ENCODE measurements at regions not wholly inside any gene's neighbourhood (a gene's known extent, or its start where the extent isn't known, plus 50 kb on each side); places are given as distances from the start of the nearest gene placed in this dataset.
"Not testable (repeated sequence)": the region's sequence is repeated elsewhere in the genome, so short reads cannot be mapped to it uniquely, and the experiment has no call there.

DNA sequence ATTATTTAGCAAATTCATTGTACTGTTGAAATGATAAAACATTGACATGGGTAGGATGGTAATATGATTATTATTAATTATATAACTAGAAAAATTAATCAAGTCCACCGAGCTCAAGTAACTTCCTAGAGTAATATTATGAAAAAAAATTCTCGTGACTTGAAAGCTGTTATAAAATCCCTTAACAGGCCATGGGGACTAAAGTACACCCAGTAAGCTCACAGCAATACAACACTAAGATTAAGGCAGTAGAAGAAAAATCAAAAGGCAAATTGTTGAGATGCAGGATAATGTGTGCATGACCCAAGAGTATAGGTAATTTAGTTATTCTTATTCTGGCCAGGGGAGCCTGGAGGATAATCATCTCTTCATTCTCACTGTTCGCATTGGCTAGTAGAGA is 162.6 kb upstream of the LRIG3 start:
- DNase-seq (ENCODE audit: low read depth) = no peak

DNA sequence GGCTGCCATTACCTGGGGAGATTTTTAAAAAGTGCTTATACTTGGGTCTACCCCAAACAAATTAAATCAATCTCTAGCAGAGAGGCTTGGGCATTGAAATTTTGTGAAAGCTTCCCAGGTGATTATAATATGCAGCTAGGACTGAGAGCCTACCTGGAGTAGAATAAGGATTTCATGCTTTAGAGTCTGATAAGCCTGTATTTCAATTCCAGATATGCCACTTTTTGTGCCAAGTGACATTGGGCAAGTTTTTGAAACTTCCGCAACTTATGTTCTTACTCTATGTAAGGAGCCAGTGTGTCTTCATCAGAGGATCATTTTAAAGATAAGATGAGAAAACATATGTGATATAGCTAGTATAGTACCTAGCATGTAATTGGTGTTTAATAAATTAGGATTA is 159.8 kb upstream of the LRIG3 start:
- no peak for DNase-seq (ENCODE audit: low read depth)

GRCh38 chr12:59079472-59079871 is 159.2 kb upstream of the LRIG3 start:
- no peak for DNase-seq (ENCODE audit: low read depth)

DNA sequence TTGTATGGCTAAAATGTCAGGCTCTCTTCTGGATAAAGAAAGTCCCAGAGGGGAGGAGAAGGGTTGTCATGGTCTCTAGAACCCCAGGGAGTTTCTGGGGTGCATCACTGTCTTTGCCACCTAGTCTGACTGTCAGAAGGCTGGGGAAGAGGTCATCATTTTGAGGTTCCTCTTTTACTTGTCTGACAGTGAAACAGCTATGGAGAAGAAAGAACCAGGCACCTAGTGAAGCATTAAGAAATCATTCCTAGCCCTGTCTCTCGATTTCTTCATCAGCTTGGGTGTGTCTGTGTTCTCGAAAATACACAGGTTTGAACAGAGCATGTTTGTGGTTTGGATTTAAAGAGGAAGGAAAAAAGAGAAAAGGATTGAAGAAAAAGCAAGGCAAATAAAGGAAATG is 158.7 kb upstream of the LRIG3 start:
- no peak for DNase-seq (ENCODE audit: low read depth)

- DNase-seq (ENCODE audit: low read depth) = peak; percentile 35
Measured at GRCh38 chr12:59077575-59078426, 157.5 kb upstream of the LRIG3 start.

DNA sequence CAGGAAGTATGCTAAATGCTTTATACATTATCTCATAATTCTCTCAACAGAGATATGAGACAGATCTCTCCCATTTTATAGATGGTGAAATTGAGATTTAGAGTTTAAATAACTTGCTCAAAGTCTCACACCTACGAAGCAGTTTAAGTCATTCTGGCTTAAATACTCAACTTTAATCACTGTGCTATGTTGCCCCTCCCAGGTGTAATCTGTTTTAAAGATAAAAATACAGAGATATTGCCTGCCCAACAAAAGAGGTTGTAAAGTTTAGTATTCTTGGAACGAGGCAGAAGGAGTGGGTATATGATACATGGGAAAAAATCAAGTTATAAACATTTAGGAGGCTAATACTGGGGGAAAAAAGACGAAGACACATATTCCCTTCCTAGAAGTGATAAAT is 156.8 kb upstream of the LRIG3 start:
- no peak for DNase-seq (ENCODE audit: low read depth)

GRCh38 chr12:59076622-59077021 is 156.3 kb upstream of the LRIG3 start:
- no peak for DNase-seq (ENCODE audit: low read depth)

GRCh38 chr12:59075968-59076490 is 155.7 kb upstream of the LRIG3 start:
- DNase-seq (ENCODE audit: low read depth) = no peak

DNA sequence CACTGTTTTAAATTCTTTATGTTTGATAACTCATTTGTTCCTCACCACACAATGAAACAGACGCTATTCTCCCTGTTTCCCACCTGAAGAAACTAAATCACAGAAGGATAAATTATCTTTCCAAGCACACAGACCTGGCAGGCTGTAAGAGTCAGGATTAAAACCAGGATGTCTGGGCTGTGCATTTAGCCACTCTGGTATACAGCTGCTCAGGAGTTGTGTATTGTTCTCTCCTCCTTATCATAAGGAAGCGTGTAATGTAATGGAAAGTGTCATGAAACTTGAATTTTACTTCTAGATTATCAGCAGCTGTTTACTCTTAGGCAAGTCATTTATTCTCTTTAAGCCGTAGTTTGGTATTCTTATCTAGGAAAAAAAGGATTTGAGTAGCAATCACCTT is 154.8 kb upstream of the LRIG3 start:
- DNase-seq (ENCODE audit: low read depth) = no peak

DNA sequence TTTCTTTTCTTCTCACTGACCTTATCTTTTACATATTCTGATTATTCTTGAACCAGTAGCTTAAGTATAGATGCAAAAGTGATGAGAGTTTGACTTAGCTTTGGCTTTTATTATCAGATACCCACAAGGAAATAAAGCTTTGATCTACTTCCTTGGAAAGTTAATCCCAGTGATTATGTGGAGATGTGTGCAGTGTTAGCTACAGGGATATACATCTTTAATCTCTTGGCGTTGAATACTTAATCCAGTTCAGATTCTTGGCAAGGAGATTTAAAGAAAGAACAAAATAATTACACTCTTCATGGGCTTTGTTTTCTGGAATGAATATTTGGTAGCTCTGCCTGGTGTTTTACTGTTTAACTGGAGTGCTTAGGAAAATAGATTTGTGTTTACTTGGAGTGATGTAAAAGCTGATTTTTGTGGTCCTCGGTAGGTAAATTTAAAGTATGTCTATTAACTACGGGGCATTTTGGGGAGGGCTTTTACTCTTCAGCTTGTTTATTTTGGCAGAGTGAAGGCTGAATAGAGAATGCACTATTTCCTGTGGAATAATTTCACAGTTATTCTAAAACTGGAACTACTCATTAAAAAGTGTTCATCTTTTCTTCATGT is 150.1 kb upstream of the LRIG3 start:
- no peak for DNase-seq (ENCODE audit: low read depth)

DNA sequence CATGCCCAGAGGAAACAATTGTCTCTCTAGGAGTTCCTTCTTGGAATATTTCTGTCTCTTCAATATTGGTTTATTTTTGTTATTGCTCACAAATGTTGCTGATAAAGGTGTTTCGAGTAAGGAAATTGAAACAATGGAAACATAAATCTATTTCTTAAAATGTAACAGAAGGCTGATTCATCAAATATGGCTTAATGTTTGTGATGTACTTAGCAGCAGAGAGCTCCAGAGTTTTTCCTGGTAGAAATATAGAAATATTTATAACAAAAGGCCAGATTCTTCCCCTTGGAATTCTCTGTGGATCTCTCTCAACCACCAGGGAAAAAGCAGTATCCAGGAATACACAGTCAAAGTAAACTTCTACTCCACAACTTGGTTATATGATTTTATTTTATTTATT is 149.2 kb upstream of the LRIG3 start:
- no peak for DNase-seq (ENCODE audit: low read depth)

DNA sequence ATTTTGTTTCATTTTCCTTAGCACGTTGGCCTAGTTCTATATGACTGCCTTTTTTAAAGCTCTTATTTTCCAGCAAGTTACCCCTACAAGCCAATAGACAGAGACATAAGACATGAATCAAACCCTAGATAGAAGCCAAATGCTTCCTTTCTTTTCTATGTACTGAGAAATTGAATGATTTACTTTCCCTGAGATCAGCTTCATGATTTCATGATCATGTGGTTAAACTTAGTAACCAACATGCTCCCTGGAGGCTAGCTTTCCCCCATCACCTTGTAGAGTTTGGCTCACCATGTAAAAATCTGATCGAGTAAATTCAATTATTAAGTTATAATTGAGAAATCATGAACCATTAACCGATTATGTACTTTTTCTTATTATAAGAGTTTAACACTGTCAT is 148.1 kb upstream of the LRIG3 start:
- DNase-seq (ENCODE audit: low read depth) = no peak

GRCh38 chr12:59067083-59067482 is 146.8 kb upstream of the LRIG3 start:
- DNase-seq (ENCODE audit: low read depth) = peak; percentile 19

DNA sequence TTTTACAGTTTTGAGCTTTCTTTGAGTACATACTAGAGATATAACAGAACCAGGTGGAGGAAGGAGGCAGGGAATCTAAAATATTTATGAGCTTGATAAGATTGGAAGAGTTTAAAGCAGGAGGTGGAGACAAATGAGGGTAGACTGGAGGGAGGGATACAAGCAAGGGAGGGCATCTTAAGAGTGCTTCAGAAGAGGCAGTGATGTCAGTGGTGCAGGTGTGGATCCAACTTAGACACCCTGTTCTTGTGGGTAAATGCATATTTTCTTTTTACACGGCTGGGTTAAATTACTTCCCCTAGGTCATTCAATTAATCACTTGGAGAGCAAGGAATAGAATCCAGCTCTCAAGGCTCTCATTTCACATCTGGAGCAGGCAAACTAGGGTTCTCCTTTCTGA is 146.1 kb upstream of the LRIG3 start:
- DNase-seq (ENCODE audit: low read depth) = no peak

DNA sequence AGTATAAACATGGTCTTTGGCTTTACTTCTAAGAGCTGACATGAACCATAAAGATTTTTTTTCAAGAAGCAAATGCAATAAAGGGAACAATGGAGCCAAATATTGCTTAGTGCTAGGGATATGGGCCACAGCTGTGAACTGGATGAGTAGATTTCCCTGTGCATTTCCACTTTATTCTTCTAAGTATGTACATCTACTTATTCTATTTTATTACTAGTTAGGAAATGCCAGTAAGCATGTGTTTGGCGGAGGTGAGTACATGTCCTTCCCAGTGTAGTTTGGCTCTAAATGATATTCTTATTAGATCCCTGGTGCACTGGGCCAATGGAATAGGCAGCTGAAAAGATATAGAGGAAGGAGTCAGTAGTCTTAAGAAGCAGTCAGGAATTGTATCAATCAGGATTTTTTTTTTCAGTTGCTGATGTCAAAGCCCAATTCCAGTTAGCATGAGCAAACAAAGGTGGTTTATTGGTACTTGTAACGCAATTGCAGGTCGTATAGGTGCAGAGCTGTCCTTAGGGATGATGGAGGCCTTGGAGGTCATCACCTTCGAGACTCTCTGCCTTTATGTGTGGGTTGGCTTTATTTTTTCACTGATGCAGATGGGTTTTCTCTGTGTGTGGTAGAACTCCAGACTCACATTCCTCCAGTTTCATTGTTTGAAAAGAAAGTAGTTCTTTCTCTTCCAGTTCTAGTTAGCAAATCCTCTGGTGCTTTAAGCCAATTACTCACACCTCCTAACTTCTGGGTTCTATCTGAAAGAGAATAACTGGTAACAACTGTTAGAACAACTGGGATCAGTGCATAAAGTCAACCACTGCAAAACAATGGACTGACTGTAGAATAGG is 139.0 kb upstream of the LRIG3 start:
- DNase-seq (ENCODE audit: low read depth) = no peak

DNA sequence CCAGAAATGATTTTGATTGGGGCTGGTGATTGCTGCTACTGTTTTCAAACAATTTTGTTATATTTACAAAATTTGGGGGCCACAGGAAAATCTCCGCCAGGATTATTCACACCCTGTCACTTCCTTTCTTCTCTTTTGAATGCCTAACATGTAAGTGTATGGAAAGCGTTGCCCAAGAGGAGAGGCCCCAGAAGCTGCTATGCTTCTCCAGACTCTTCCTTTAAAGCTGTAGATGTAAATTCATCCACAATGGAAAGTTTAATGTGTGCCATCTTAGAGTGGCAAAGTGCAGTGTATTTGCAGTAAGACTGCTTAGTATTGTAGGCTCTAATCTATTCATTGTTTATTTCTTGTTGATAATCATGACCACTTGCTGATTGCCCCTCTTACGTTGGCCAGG is 136.7 kb upstream of the LRIG3 start:
- no peak for DNase-seq (ENCODE audit: low read depth)

- DNase-seq (ENCODE audit: low read depth) = peak; percentile 53
Measured at GRCh38 chr12:59055204-59055860, 135.0 kb upstream of the LRIG3 start.

GRCh38 chr12:59053266-59053899 is 133.1 kb upstream of the LRIG3 start:
- DNase-seq (ENCODE audit: low read depth) = not testable (repeated sequence)

- DNase-seq (ENCODE audit: low read depth) = no peak
Measured at GRCh38 chr12:59046763-59047534, 126.6 kb upstream of the LRIG3 start.

GRCh38 chr12:59044791-59045190 is 124.5 kb upstream of the LRIG3 start:
- DNase-seq (ENCODE audit: low read depth) = no peak

Measured in fibroblast of gingiva (primary cell).